GM13977 (cell line): ENCODE measurements at regions not wholly inside any gene's neighbourhood (a gene's known extent, or its start where the extent isn't known, plus 50 kb on each side); places are given as distances from the start of the nearest gene placed in this dataset.

ENCODE experiments used
- DNase-seq: peaks from one replicate; pipeline ENCODE4 v3.0.0; 2012; ENCODE audit warnings: low spot score
- in situ Hi-C: fragments of 300-500 bp; cut with MboI; formaldehyde crosslinking; loops from one replicate; pipeline ENCODE4 v1.12.0; 2022; ENCODE audit warnings: low sequenced_read_pairs, low pct_unique_long_range_greater_than_20kb, mixed read lengths, inconsistent platforms; ENCODE audit not compliant: unreplicated experiment
- TF ChIP-seq, protein P1 (sequence below): IDR thresholded peaks from 2 replicates; pipeline ENCODE4 v1.5.1; 2012; ENCODE audit warnings: mild to moderate bottlenecking, control low read depth; ENCODE audit not compliant: insufficient read depth; ENCODE audit errors: extremely low read depth, missing control alignments

DNA sequence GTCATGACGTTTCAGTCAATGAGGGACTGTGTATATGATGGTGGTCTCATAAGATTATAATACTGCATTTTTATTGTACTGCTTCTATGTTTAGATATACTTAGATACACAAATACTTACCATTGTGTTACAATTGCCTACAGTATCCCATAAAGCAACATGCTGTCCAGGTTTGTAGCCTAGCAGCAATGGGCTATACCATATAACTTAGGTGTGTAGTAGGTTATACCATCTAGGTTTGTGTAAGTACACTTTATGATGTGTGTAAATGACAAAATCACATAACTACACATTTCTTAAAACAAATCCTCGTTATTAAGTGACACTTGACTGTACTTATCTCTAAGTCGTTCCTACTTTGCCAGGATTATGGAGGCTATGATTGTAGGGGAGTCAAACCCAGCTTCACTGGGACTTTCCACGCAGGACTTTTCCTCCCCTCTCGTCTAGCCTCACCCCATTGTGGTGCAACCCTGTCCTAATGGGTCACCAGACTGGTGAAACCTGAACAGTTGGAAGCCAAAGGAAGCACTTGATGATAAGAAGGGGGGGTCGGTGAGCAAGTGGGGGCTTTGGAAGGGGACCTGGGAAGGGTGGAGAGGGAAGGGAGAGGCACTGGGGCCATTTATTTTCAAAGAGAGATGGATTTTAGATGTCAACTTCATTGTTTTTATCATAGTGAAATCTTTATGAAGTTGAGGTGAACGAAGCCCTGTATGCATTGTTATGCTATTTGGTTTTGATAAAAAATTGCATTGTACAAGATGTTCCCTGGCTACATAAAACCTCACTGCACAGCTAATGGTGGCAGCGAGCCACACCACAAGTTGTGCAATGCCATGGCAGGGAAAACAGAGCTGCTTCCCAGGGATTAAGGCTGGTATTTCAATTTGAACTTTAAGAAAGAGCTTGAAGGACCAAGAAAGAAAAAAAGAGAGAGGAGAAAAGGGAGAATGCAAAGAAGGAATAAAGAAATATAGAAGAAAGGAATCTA, 129.1 kb downstream of the EHF start:
- in situ Hi-C loops = no loop called here
- DNase-seq = no peak
- TF ChIP-seq, protein P1, sequence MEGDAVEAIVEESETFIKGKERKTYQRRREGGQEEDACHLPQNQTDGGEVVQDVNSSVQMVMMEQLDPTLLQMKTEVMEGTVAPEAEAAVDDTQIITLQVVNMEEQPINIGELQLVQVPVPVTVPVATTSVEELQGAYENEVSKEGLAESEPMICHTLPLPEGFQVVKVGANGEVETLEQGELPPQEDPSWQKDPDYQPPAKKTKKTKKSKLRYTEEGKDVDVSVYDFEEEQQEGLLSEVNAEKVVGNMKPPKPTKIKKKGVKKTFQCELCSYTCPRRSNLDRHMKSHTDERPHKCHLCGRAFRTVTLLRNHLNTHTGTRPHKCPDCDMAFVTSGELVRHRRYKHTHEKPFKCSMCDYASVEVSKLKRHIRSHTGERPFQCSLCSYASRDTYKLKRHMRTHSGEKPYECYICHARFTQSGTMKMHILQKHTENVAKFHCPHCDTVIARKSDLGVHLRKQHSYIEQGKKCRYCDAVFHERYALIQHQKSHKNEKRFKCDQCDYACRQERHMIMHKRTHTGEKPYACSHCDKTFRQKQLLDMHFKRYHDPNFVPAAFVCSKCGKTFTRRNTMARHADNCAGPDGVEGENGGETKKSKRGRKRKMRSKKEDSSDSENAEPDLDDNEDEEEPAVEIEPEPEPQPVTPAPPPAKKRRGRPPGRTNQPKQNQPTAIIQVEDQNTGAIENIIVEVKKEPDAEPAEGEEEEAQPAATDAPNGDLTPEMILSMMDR = no peak

DNA sequence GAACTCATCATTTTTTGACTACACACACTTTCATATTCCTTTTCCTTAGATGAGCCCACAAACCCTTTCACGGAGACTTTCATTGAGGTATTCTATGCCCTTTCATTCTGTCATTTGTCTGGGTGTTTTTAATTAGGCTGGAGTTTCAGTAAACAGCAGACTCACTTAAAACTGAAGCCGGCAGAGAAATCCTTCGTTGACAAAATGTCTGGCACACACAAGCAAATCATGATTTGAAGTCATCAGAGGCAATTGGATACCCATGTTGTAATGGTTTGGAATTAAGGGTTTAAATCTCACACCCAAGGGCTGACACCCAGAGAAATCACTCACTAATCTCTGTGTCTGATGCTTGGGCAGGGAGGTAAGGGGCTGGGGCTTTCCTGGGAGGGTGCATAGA, 127.1 kb downstream of the EHF start:
- TF ChIP-seq, protein P1 = no peak
- in situ Hi-C loops = no loop called here
- no peak for DNase-seq

DNA sequence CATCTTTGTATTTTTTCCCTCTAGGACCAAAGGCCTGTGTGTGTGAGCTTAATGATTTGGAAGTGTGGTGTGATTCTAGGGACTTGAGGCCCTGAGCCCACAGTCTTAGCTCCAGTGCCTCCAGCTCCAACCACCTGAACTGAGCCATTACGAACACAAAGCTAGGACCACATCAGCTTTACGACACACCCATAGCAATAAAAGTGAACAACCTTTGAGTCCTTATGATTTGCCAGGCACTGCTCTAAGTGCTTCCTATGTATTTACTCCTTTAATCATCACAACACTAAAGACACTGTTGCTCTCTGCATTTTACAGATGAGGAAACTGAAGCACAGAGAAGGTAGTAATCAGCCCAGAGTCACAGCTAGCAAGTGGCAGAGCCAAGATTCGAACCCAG, 126.4 kb downstream of the EHF start:
- TF ChIP-seq, protein P1 = no peak
- in situ Hi-C loops = no loop called here
- no peak for DNase-seq

DNA sequence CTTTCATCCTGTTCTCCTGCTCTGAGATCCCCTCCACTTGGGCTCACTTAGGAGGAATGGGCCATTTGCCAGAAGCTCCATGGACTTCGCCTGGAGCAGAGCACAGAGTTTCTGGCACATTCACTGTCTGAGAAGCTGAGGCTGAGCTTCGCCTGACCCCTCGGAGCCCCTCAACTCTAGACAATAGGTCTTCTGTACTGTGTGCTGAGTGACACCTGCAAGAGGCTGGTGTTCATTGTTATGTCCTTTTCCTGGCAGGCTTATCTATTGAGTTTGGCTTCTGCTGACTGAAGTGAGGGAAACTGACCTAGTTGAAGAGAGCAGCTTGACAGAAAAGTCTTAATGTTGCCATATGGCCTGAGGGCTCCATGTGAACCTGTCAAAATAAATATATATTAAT, 124.3 kb downstream of the EHF start:
- in situ Hi-C loops = no loop called here
- TF ChIP-seq, protein P1 = no peak
- no peak for DNase-seq

DNA sequence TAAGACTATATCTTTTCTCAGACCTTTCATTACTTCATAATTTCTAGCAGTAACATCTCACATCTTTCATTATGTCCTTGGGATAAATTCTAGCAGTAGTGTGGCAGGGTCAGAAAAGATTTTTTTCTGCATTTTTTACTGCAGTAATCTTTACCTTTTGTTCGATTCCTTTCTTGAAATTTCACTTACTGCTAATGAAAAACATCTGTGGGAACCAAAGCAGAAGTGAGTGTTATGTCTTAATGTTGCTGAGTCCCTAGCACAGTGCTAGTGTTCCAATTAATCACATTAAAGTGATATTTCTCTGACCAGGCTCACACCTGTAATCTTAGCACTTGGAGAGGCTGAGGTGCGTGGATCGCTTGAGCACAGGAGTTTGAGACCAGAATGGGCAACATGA, 123.6 kb downstream of the EHF start:
- TF ChIP-seq, protein P1 = no peak
- no peak for DNase-seq
- in situ Hi-C loops = no loop called here

DNA sequence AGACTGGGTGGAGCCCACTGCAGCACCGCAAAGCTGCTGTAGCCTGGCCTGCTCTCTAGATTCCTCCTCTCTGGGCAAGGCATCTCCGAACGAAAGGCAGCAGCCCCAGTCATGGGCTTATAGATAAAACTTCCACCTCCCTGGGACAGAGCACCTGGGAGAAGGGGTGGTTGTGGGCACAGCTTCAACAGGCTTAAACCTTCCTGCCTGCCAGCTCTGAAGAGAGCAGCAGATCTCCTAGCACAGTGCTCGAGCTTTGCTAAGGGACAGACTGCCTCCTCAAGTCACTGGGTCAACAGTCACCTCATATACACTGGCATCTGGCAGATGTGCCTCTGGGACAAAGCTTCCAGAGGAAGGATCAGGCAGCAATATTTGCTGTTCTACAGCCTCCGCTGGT, 117.3 kb downstream of the EHF start:
- no peak for DNase-seq
- in situ Hi-C loops = no loop called here
- TF ChIP-seq, protein P1 = no peak
